ENCODE measurements at regions not wholly inside any gene's neighbourhood (a gene's known extent, or its start where the extent isn't known, plus 50 kb on each side); places are given as distances from the start of the nearest gene placed in this dataset.
"Not testable (repeated sequence)": the region's sequence is repeated elsewhere in the genome, so short reads cannot be mapped to it uniquely, and the experiment has no call there.

DNA sequence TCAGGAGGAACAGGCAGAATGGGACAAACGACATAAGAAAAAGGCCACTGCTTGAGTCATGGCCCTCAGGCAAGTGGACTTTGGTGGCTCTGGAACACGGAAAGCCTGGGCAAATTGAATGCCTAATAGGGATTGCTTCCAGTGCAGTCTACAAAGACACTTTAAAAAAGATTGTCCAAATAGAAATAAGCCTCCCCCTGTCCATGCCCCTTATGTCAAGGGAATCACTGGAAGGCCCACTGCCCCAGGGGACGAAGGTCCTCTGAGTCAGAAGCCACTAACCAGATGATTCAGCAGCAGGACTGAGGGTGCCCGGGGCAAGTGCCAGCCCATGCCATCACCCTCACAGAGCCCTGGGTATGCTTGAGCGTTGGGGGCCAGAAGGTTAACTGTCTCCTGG is 51.5 kb upstream of the SRD5A2 start:
- not testable (repeated sequence) for TF ChIP-seq TARDBP (IDR thresholded peaks at IDR 0.05); FOXM1 (IDR thresholded peaks at IDR 0.05; ENCODE audit: borderline replicate concordance); ELF4 (IDR thresholded peaks at IDR 0.05); FOXK2 (IDR thresholded peaks at IDR 0.05); NFRKB (IDR thresholded peaks at IDR 0.05); ARNT (IDR thresholded peaks at IDR 0.05); SUZ12 (IDR thresholded peaks at IDR 0.05); ZNF384 (IDR thresholded peaks at IDR 0.05); CTBP1 (IDR thresholded peaks at IDR 0.05; ENCODE audit: borderline replicate concordance); BHLHE40 (IDR thresholded peaks at IDR 0.05; ENCODE audit: borderline replicate concordance); FOXA1 (IDR thresholded peaks at IDR 0.05)
- TF ChIP-seq, protein P1, sequence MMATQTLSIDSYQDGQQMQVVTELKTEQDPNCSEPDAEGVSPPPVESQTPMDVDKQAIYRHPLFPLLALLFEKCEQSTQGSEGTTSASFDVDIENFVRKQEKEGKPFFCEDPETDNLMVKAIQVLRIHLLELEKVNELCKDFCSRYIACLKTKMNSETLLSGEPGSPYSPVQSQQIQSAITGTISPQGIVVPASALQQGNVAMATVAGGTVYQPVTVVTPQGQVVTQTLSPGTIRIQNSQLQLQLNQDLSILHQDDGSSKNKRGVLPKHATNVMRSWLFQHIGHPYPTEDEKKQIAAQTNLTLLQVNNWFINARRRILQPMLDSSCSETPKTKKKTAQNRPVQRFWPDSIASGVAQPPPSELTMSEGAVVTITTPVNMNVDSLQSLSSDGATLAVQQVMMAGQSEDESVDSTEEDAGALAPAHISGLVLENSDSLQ (IDR thresholded peaks at IDR 0.05) = not testable (repeated sequence)

Data from HEK293T (cell line).